SH-SY5Y (cell line): ENCODE measurements at regions not wholly inside any gene's neighbourhood (a gene's known extent, or its start where the extent isn't known, plus 50 kb on each side); places are given as distances from the start of the nearest gene placed in this dataset.

ENCODE experiments used
- GATA2 ChIP-seq: IDR thresholded peaks from 2 replicates; pipeline ENCODE4 v1.6.1; 2011; ENCODE audit warnings: mild to moderate bottlenecking, low read depth, low read length
- GATA3 ChIP-seq: IDR thresholded peaks from 2 replicates; pipeline ENCODE4 v1.6.1; 2011; ENCODE audit warnings: low read depth, mild to moderate bottlenecking, low read length, moderate library complexity

GRCh38 chr5:112657804-112658203 lies 79.9 kb upstream of the APC start:
- TF ChIP-seq GATA3 (no peak), GATA2 (no peak)
